SU-DHL-6 (cell line): ENCODE measurements at regions not wholly inside any gene's neighbourhood (a gene's known extent, or its start where the extent isn't known, plus 50 kb on each side); places are given as distances from the start of the nearest gene placed in this dataset.

Experiments
- CTCF ChIP-seq: fragments of 200-600 bp; sonication (generic); IDR thresholded peaks from one replicate; pipeline ENCODE4 v1.5.1; 2017; ENCODE audit warnings: antibody characterized with exemption, mild to moderate bottlenecking, low read length, moderate library complexity; ENCODE audit not compliant: insufficient read depth, poor library complexity, severe bottlenecking
- EZH2phosphoT487 ChIP-seq: fragments of 200-600 bp; sonication (generic), shearing (Covaris generic); conservative IDR thresholded peaks from 2 replicates; pipeline ENCODE4 v1.6.1; 2018; ENCODE audit warnings: mild to moderate bottlenecking, antibody characterized with exemption, low read length, moderate library complexity, mixed read lengths

GRCh38 chr10:78624791-78625190, 444.0 kb upstream of the ZMIZ1 start:
- TF ChIP-seq CTCF = no peak
- TF ChIP-seq EZH2phosphoT487 = no peak
